Fibroblast of villous mesenchyme (primary cell): ENCODE measurements at regions not wholly inside any gene's neighbourhood (a gene's known extent, or its start where the extent isn't known, plus 50 kb on each side); places are given as distances from the start of the nearest gene placed in this dataset.

Source experiments
- DNase-seq: peaks from one replicate; pipeline ENCODE4 v3.0.0-alpha.2; 2010; ENCODE audit warnings: low read depth
- H3K4me3 ChIP-seq: 2 replicates; pipeline ENCODE4 v1.5.1; 2011; ENCODE audit warnings: low read depth, mild to moderate bottlenecking, low read length
- TF ChIP-seq, protein P1 (sequence below): IDR thresholded peaks from 2 replicates; pipeline ENCODE4 v1.5.1; 2012; ENCODE audit warnings: low read depth, mild to moderate bottlenecking, low read length; ENCODE audit not compliant: insufficient read depth

- no peak overlapping the region for H3K4me3 ChIP-seq
- TF ChIP-seq, protein P1, sequence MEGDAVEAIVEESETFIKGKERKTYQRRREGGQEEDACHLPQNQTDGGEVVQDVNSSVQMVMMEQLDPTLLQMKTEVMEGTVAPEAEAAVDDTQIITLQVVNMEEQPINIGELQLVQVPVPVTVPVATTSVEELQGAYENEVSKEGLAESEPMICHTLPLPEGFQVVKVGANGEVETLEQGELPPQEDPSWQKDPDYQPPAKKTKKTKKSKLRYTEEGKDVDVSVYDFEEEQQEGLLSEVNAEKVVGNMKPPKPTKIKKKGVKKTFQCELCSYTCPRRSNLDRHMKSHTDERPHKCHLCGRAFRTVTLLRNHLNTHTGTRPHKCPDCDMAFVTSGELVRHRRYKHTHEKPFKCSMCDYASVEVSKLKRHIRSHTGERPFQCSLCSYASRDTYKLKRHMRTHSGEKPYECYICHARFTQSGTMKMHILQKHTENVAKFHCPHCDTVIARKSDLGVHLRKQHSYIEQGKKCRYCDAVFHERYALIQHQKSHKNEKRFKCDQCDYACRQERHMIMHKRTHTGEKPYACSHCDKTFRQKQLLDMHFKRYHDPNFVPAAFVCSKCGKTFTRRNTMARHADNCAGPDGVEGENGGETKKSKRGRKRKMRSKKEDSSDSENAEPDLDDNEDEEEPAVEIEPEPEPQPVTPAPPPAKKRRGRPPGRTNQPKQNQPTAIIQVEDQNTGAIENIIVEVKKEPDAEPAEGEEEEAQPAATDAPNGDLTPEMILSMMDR = no peak
- DNase-seq = no peak
These were observed 1140.4 kb downstream of the EFNB2 start for GRCh38 chr13:105395041-105395440.

DNA sequence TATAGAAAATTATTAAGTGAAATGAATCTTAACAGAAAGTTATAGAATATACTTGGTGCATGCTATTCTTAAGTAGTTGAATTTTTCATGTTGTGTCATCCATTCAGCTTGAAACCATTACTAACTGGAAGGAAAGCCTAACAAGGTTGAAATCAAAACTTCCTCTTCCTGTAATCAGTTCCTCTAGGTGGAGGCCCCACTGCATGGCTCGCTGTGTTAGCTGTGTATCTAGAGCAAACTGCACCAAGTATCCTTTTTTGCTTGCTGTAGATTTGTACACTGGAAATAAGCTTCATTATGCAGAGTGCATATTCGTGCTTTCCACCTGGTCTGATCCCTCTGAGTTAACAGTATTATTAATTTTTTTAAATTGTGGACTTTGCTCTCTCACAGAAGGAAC, 1146.1 kb downstream of the EFNB2 start:
- DNase-seq = no peak
- H3K4me3 ChIP-seq = no peak overlapping the region
- TF ChIP-seq, protein P1 = no peak

DNA sequence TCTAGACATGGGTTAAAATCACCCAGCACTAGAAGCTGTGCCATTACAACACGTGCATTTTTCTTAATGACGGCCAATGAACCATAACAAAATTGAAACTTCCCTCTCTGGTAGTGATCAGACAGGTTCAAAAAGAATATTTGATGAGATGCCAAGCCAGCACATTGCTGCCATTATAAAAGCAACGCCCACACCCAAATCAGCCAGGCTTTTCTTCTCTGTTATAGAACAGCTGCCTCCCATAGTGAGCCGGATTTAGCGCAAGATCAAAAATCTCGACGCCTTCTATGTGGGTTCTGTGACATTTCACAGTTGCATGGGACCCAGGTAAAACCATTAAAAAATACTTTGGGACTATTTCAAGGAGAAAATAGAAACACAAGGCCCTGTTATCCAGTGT, 1158.0 kb downstream of the EFNB2 start:
- no peak for DNase-seq
- TF ChIP-seq, protein P1 = no peak

GRCh38 chr13:105370011-105370650, 1165.3 kb downstream of the EFNB2 start:
- no peak overlapping the region for H3K4me3 ChIP-seq
- TF ChIP-seq, protein P1 = no peak
- DNase-seq = no peak

More for the DNA sequence above, 1158.0 kb downstream of the EFNB2 start:
- no peak overlapping the region for H3K4me3 ChIP-seq

GRCh38 chr13:105368781-105369180, 1166.7 kb downstream of the EFNB2 start:
- TF ChIP-seq, protein P1 = no peak
- no peak for DNase-seq
- no peak overlapping the region for H3K4me3 ChIP-seq

GRCh38 chr13:105365831-105366230, 1169.6 kb downstream of the EFNB2 start:
- TF ChIP-seq, protein P1 = no peak
- no peak for DNase-seq
- H3K4me3 ChIP-seq = no peak overlapping the region

DNA sequence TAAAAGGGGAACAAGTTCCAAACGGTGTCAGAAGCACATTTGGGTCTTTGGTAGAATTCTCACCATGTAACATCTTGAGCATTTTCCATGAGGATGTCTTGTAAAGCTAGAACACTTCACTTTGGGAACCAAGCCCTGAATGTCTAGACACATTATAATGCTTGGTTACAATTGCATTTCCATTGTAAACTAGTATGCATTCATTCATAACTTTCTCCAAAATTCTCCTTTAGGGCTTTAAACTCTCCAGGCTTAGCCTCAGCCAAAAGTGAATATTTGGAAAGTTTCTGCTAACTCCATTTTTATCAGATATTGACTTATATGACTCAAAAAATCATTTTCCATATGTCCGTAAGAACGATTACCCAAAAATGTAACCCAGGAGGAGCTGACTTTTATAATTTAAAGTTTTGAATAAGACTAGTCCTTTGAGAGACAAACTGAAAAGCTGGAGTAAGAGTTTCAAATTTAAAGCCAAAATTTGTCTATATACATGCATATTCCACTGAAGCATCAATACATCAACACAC, 1170.4 kb downstream of the EFNB2 start:
- DNase-seq = no peak
- TF ChIP-seq, protein P1 = no peak
- no peak overlapping the region for H3K4me3 ChIP-seq
